Renal cortex interstitium (tissue), 11 donors: ENCODE measurements at regions not wholly inside any gene's neighbourhood (a gene's known extent, or its start where the extent isn't known, plus 50 kb on each side); places are given as distances from the start of the nearest gene placed in this dataset.
A peak's percentile ranks its signal among the peaks of the same experiment; 100 is the strongest.
"Not testable (repeated sequence)": the region's sequence is repeated elsewhere in the genome, so short reads cannot be mapped to it uniquely, and the experiment has no call there.

Source experiments
- DNase-seq, 11 donors: peaks; one replicate each; pipeline ENCODE4 v3.0.0-alpha.2; 2013; ENCODE audit warnings: low read depth in 9 of 11, low spot score in 4 of 11; ENCODE audit errors: extremely low read depth in 1 of 11

DNA sequence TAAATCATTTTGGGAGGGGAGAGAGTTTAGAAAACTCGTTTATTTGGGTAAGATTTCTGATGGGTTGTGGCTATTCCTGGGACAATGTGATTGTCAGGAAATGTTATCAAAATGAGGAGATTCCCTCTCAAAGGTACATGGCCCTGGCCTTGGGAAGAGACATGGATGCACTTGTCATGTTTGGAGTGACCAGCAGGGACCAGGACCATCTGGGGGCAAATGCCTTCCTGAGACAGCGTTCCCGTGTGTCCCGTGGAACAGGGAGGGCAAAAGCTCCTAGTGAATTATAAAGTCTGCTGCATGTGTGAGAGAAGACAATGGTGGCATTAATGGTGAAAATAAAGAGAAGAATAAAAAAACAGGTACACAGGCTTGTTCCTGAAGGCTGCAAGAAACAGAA, 317.3 kb downstream of the ZNF536 start:
- no peak for DNase-seq

GRCh38 chr19:30688696-30689095, 316.5 kb downstream of the ZNF536 start:
- DNase-seq: no peak

GRCh38 chr19:30686826-30687566, 314.8 kb downstream of the ZNF536 start:
- no peak for DNase-seq

- DNase-seq: no peak
Measured at GRCh38 chr19:30686176-30686820, 314.1 kb downstream of the ZNF536 start.

- DNase-seq: no peak
Measured at GRCh38 chr19:30685426-30686000, 313.3 kb downstream of the ZNF536 start.

DNA sequence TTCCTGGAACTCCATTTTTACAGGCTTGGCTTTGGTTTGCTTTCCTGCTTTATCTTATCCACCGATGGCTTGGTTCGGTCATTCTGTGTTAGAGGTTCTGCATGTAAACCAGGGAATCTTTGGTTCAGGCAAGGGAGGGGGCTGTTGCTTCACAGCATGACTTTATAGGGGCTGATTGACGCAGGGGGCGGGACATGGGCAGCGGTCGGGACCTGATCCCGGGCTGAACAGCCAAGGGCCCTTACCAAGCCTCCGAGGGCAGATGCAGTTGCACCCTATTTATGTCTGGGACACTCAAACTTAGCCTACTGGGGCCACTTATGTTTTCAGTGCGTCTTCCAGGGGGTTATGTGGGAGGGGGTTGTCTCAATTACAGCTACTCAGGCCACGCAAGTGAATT, 312.4 kb downstream of the ZNF536 start:
- no peak for DNase-seq

GRCh38 chr19:30682999-30683536, 310.9 kb downstream of the ZNF536 start:
- DNase-seq: peak; percentile 59 to 78 (median 72)

DNA sequence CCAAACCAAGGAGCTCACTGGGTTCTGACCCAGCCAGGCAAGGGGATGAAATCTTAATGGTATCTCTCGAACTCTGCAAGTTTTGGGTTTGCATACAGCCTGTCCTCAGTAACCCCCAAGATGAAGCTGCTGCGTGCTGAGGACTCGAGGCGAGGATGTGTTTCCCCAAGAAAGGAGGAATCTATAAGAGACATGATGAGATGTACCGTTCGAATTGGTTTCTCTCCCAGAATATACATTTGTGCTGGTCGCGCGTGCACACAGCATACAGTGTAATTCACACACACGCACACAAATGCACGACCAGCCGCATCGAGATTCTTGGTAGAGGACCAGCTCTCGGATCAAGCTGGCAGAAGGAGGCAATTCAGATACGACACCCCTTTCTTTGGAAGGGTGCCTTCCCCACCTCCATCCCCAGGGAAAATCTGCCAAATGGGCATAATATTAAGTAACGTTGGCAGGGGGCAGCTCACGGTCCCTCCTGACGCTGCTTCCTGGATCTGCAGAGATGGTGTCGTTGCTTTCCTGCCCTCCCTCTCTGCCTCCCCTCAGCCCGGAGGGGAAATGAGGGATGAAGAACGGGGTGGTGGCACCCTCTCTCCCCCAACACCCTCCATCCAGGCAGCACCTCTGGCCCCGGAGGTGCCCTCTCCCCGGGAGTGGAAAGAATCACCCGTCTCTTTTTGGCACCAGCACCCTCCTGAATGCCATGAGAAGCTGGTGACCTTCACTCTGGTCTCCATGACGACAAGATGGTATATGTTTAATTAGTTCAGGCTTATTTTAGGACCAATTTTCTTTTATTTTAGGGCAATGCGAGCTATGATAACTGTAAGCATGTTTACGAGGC, 310.2 kb downstream of the ZNF536 start:
- DNase-seq: no peak

DNA sequence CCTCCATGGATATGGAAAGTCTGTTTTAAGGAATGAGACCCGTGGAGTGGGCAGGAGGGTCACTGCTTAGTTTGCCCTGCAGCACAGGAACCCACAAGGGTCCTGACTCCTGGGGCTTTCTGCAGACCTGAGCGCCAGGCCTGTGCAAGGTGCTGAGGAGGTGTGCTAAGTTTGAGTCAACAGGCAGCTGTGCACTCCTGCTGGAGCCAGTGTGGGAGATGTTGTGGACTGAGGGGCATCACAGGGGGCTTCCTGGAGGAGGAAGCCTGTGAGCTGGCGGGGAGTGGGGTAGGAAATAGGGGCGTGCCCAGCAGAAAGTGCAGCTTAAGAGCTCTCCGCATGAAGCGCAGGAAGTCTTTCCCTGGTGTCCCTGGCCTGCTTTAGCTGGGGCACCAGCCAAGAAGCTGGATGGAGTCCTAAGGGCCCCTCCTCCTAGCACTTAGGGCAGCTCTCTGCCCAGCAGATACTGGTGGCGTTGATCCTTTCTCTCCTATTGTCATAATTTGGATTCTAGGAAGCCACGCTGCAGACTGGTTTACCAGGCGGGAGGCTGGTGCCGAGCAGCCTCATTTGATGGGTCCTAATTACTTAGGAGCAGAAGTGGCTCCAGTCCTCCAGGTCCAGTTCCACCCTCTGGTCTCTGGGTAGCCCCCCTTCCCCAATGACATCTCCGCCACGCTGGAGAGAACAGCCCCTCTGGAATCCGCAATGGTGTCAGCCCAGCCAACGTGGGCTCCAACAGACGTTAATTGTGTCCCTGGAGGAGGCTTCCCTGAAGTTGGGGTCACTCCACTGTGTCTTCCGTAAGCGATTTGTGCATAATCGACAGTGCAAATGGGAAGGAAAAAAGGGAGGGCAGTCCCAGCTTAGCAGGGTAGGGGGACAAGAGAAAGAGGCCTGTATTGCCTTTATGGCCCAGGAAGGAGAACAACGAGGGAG, 309.2 kb downstream of the ZNF536 start:
- no peak for DNase-seq

- DNase-seq: not testable (repeated sequence)
Measured at GRCh38 chr19:30680399-30680798, 308.2 kb downstream of the ZNF536 start.

DNA sequence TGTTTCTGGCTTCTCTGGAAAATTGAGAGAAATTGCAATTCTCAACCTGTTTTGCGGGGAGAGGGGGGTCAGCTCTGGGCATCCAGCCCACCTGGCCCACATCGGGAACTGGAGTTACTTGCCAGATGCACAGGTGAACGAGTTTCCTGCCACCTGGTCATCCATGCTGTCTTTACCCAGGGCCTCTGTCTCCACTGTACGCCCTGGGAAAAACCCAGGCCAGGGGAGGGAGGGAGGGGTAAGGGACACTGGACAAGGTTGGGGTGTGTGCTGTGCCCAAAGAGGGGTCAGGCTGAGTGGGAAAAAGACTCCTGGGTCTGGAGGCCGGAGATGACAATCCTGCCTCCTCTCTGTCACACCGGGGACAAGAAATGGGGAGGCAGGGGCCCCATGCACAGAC, 307.6 kb downstream of the ZNF536 start:
- DNase-seq: no peak

DNA sequence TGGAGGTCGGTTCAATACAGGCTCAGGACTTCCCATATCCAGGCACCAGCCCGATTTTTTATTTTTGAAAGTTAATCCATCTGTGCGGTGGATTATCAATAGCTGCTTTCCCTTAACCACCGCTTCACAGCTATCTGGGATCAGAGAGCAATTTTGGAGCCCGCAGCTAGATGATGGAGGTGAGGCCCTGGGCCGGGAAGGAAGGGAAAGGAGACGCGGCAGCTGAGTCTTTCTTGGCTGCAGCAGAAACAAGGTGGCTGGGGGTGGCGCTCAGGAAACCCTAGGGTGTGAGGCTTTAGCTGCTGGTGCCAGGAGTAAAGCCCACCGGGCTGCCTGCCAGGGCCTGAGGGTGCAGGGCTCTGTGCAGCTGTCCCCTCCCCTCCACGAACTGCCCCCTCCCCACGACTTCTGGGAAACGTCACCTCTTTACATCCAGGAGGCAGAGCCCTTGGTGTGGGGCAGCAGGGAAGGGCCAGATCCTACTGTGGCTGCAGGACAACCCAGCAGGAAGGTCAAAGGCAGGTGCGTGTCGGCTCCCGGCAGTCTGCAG, 307.0 kb downstream of the ZNF536 start:
- no peak for DNase-seq

DNA sequence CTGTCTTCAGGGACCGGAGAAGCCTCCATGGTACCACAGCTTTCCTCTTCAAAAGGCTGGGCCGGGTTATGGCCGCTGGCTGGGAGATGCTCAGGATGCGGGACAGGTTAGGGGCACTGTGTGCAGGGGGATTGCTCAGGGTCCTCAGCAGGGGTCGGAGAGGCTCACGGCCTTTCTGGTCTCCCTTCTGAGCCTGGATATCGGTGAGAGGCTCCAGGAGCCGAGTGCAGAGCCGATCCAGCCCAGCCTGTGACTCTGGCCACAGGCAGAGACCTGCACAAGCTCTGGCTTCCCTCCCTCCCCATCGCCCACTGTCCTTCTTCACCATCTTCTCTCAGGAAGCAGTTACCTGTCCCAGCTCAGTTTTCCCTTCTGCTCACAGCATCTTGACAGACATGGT, 306.0 kb downstream of the ZNF536 start:
- no peak for DNase-seq

DNA sequence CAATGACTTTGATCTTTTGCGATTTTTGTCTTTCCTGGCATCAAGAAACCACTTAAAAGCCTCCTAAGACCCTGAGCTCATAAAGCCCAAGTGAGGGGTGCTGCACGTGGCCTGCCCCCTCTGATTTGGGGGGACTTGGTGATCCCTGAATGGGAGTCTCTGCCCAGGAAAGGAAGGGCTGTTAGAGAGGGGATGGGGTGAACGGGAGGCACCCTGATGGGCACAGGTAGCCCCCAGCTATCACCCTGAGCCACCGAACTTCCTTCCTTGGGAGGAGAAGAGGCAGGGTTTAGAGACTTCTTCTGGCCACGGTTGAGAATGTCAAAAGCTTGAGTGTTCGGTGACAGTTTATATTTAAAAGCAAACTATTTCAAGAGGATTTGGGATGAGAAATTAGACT, 305.5 kb downstream of the ZNF536 start:
- no peak for DNase-seq

GRCh38 chr19:30676990-30677679, 305.0 kb downstream of the ZNF536 start:
- no peak for DNase-seq

DNA sequence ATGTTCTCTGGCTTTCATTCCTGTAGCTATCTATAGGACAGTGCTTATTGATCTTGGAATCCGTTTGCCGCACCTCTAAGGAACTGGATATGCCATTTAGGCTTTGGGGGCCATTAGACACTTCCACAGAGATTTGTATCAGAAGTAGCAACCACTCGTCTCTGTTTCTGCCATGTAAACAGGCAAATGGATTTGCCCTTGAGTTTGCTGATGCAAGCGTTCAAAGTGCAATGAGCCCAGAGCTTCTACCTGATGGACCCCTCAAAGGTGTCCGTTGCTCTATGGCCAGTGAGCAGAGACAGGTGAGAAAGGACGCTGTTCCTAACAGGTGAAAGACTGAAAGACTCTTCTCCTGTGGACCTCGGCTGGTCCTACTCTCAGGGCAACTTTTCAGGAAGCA, 302.9 kb downstream of the ZNF536 start:
- DNase-seq: no peak

DNA sequence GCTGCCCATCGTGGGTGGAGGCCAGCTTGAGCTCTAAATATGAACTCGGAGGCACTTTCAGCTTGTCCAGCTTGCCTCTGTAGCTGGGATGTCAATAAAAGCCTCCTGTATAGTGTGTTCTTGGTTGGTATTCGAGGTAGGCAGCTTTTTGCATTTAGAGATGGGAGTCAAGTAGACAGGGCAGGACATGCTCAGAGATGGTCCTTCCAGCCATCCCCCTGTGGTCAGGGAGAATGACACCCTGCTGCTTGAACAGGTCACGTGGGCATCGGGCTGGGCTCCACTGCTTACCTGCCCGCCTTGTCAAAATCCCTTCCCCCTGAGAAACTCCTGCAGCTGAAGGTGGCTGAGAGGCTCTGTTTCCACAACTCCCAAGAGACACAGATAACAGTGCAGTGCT, 302.5 kb downstream of the ZNF536 start:
- DNase-seq: no peak

GRCh38 chr19:30673336-30673735, 301.2 kb downstream of the ZNF536 start:
- no peak for DNase-seq
